Lung (tissue), 11 donors: ENCODE measurements at regions not wholly inside any gene's neighbourhood (a gene's known extent, or its start where the extent isn't known, plus 50 kb on each side); places are given as distances from the start of the nearest gene placed in this dataset.
A peak's percentile ranks its signal among the peaks of the same experiment; 100 is the strongest.

Experiments used
- ATAC-seq: fragments of 200-7000 bp; cut with Tn5 transposase; one replicate; pipeline ENCODE4 v1.9.1; 2020; ENCODE audit warnings: moderate number of reproducible peaks; ENCODE audit not compliant: insufficient read depth, low FRiP score
- DNase-seq, 3 donors: peaks; one replicate each; pipeline ENCODE4 v3.0.0-alpha.2; 2013 to 2017
- H3K27ac ChIP-seq, 2 donors: one replicate each; pipeline ENCODE4 v1.5.1; 2013; ENCODE audit warnings: mild to moderate bottlenecking in 2 of 2, moderate library complexity in 2 of 2, control low read depth in 1 of 2, inconsistent platforms in 1 of 2, low read depth in 1 of 2, low read length in 1 of 2
- H3K27me3 ChIP-seq, 3 donors: one replicate each; pipeline ENCODE4 v1.5.1; 2013; ENCODE audit warnings: low read length in 2 of 3; ENCODE audit not compliant: control insufficient read depth in 3 of 3, insufficient read depth in 3 of 3
- H3K36me3 ChIP-seq, 4 donors: one replicate each; pipeline ENCODE4 v1.5.1; 2013; ENCODE audit warnings: low read length in 4 of 4, mild to moderate bottlenecking in 1 of 4, moderate library complexity in 1 of 4; ENCODE audit not compliant: control insufficient read depth in 4 of 4, insufficient read depth in 4 of 4
- H3K4me1 ChIP-seq, 5 donors: one replicate each; pipeline ENCODE4 v1.5.1; 2013; ENCODE audit warnings: low read length in 5 of 5, mild to moderate bottlenecking in 2 of 5, moderate library complexity in 1 of 5; ENCODE audit not compliant: control insufficient read depth in 5 of 5, insufficient read depth in 5 of 5
- H3K4me3 ChIP-seq: one replicate; pipeline ENCODE4 v1.5.1; 2013; ENCODE audit warnings: mild to moderate bottlenecking, control low read depth, moderate library complexity
- H3K9ac ChIP-seq, 2 donors: one replicate each; pipeline ENCODE4 v1.5.1; 2013; ENCODE audit warnings: low read length in 2 of 2, control low read depth in 1 of 2; ENCODE audit not compliant: insufficient read depth in 1 of 2
- H3K9me3 ChIP-seq, 4 donors: one replicate each; pipeline ENCODE4 v1.5.1; 2013; ENCODE audit warnings: low read length in 3 of 4, mild to moderate bottlenecking in 1 of 4, moderate library complexity in 1 of 4; ENCODE audit not compliant: control insufficient read depth in 4 of 4, insufficient read depth in 3 of 4
- WGBS, 2 donors: extraction: QIAGEN DNeasy Blood & Tissue Kit; methylation state at CpG; one replicate each; pipeline ENCODE4 v1.1.7; 2013; 5-methylcytosine and 5-hydroxymethylcytosine counted together
- TF ChIP-seq, protein P1 (sequence below): IDR thresholded peaks from 2 replicates; pipeline ENCODE4 v1.5.1; 2012; ENCODE audit warnings: mild to moderate bottlenecking; ENCODE audit errors: control extremely low read depth, extremely low read depth
- donor health status: control.
- donor health status: control.
- donor health status: Bipolar disorder and iron deficiency.
- donor health status: healthy.
- donor health status: DM: yes; HTN: yes; CAD: no.

- H3K4me3 ChIP-seq = no peak overlapping the region
These were observed 167.2 kb upstream of the TSC22D2 start for GRCh38 chr3:150240891-150241290.

DNA sequence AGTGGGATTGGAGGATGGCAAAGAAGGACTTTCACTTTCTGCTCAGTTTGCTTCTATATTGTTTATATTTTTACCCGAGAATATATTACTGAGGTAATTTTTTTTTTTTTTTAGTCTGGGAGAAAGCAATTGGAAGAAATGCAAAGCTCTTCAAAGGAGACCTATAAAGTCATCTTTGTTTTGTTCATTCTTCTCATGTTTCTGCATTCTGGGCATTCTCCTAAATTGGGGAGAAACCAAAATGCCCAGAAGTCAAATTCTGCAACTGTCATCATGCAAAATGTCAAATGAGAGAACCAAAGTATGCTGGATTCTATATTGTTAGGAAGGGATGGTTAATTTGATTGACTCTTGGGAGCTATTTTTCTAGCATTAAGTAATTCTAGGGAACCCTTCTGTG, 168.3 kb upstream of the TSC22D2 start:
- Histone ChIP-seq H3K27me3 (no peaks in the 10 kb centered on the region), H3K27ac (no peak overlapping the region), H3K9me3 (no peaks in the 10 kb centered on the region), H3K36me3 (no peaks in the 10 kb centered on the region), H3K4me1 (peaks cover 4 to 59% (median 22%) of the 10 kb centered on the region in 5 donors), H3K9ac (no peak overlapping the region), H3K4me3 (no peak overlapping the region)
- TF ChIP-seq, protein P1, sequence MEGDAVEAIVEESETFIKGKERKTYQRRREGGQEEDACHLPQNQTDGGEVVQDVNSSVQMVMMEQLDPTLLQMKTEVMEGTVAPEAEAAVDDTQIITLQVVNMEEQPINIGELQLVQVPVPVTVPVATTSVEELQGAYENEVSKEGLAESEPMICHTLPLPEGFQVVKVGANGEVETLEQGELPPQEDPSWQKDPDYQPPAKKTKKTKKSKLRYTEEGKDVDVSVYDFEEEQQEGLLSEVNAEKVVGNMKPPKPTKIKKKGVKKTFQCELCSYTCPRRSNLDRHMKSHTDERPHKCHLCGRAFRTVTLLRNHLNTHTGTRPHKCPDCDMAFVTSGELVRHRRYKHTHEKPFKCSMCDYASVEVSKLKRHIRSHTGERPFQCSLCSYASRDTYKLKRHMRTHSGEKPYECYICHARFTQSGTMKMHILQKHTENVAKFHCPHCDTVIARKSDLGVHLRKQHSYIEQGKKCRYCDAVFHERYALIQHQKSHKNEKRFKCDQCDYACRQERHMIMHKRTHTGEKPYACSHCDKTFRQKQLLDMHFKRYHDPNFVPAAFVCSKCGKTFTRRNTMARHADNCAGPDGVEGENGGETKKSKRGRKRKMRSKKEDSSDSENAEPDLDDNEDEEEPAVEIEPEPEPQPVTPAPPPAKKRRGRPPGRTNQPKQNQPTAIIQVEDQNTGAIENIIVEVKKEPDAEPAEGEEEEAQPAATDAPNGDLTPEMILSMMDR = no peak
- DNase-seq (no peak), ATAC-seq (no peak)
- WGBS, 2 donors = 46 to 52% methylated on average over 1 of the region's 1 CpG

More at GRCh38 chr3:150240891-150241290, 167.2 kb upstream of the TSC22D2 start:
- H3K9me3 ChIP-seq = no peaks in the 10 kb centered on the region
- peaks cover 4 to 49% (median 22%) of the 10 kb centered on the region in 5 donors for H3K4me1 ChIP-seq
- H3K27me3 ChIP-seq = no peaks in the 10 kb centered on the region
- no peak overlapping the region for H3K27ac ChIP-seq
- H3K9ac ChIP-seq = no peak overlapping the region
- ATAC-seq (no peak), DNase-seq (no peak)
- WGBS, 2 donors = 85 to 98% methylated on average over 2 of the region's 2 CpGs
- TF ChIP-seq, protein P1 = no peak
- no peaks in the 10 kb centered on the region for H3K36me3 ChIP-seq

GRCh38 chr3:150238995-150239619, 169.0 kb upstream of the TSC22D2 start:
- DNase-seq (peak in 1 of 3 donors; percentile 50), ATAC-seq (no peak)
- no peaks in the 10 kb centered on the region for H3K9me3 ChIP-seq
- no peaks in the 10 kb centered on the region for H3K36me3 ChIP-seq
- no peak overlapping the region for H3K27ac ChIP-seq
- H3K27me3 ChIP-seq = no peaks in the 10 kb centered on the region
- H3K9ac ChIP-seq = no peak overlapping the region
- 66 to 86% methylated on average over 5 of the region's 5 CpGs for WGBS, 2 donors
- peaks cover 4 to 59% (median 22%) of the 10 kb centered on the region in 5 donors for H3K4me1 ChIP-seq
- TF ChIP-seq, protein P1 = no peak
- H3K4me3 ChIP-seq = no peak overlapping the region
